ENCODE measurements at regions not wholly inside any gene's neighbourhood (a gene's known extent, or its start where the extent isn't known, plus 50 kb on each side); places are given as distances from the start of the nearest gene placed in this dataset.

GRCh38 chr21:35481005-35481404 is 431.9 kb upstream of the RUNX1 start:
- H2AFZ ChIP-seq: no peak overlapping the region
- 70 to 72% methylated on average over 6 of the region's 6 CpGs for WGBS, 2 experiments (ENCODE audit: low coverage in 1 of 2, low lambda C conversion rate in 2 of 2, missing lambda C conversion rate in 2 of 2)
- DNase-seq: no peak
- no peaks in the 10 kb centered on the region for H3K27me3 ChIP-seq (replicated peaks; ENCODE audit: insufficient read depth)
- no peaks in the 10 kb centered on the region for H4K20me1 ChIP-seq (ENCODE audit: insufficient read depth)
- no peak overlapping the region for H3K9ac ChIP-seq
- peaks cover 8% of the 10 kb centered on the region; the same call in 1 of the 2 replicates for H3F3A ChIP-seq (ENCODE audit: insufficient read depth)
- in situ Hi-C loops (cut with MboI): no loop called here
- no peak overlapping the region for H3K4me2 ChIP-seq (ENCODE audit: unreplicated experiment)
- TF ChIP-seq EZH2phosphoT487 (IDR thresholded peaks at IDR 0.05; ENCODE audit: insufficient read depth, low read depth) (no peak), EZH2 (IDR thresholded peaks at IDR 0.05; ENCODE audit: insufficient read depth, poor library complexity, severe bottlenecking) (no peak)
- peaks cover 16% of the 10 kb centered on the region for H3K4me1 ChIP-seq (ENCODE audit: insufficient read depth)
- no peaks in the 10 kb centered on the region for H3K9me3 ChIP-seq (ENCODE audit: low read depth)
- H3K79me2 ChIP-seq (ENCODE audit: insufficient read depth): no peaks in the 10 kb centered on the region
- no peak overlapping the region for H3K4me3 ChIP-seq
- H3K27ac ChIP-seq: no peak overlapping the region
- no peaks in the 10 kb centered on the region for H3K9me2 ChIP-seq (ENCODE audit: insufficient read depth)
- H3K36me3 ChIP-seq (ENCODE audit: low read depth): no peaks in the 10 kb centered on the region

- no peak for TF ChIP-seq EZH2phosphoT487 (IDR thresholded peaks at IDR 0.05; ENCODE audit: insufficient read depth, low read depth)
- TF ChIP-seq EZH2 (IDR thresholded peaks at IDR 0.05; ENCODE audit: insufficient read depth, poor library complexity, severe bottlenecking): no peak
- Histone ChIP-seq H3K9ac (no peak overlapping the region), H3K4me2 (ENCODE audit: unreplicated experiment) (no peak overlapping the region), H3K27me3 (replicated peaks; ENCODE audit: insufficient read depth) (no peaks in the 10 kb centered on the region), H3K4me3 (no peak overlapping the region), H3K79me2 (ENCODE audit: insufficient read depth) (no peaks in the 10 kb centered on the region), H3K9me2 (ENCODE audit: insufficient read depth) (no peaks in the 10 kb centered on the region), H2AFZ (no peak overlapping the region), H3K36me3 (ENCODE audit: low read depth) (no peaks in the 10 kb centered on the region), H3K9me3 (ENCODE audit: low read depth) (no peaks in the 10 kb centered on the region), H3K4me1 (ENCODE audit: insufficient read depth) (peaks cover 29% of the 10 kb centered on the region), H4K20me1 (ENCODE audit: insufficient read depth) (no peaks in the 10 kb centered on the region), H3K27ac (no peak overlapping the region), H3F3A (ENCODE audit: insufficient read depth) (peaks cover 21% of the 10 kb centered on the region; the same call in 1 of the 2 replicates)
- WGBS, 2 experiments (ENCODE audit: low coverage in 1 of 2, low lambda C conversion rate in 2 of 2, missing lambda C conversion rate in 2 of 2): 88 to 97% methylated on average over 1 of the region's 1 CpG
- in situ Hi-C loops (cut with MboI): no loop called here
- no peak for DNase-seq
Measured at GRCh38 chr21:35479529-35479928, 430.4 kb upstream of the RUNX1 start.

GRCh38 chr21:35479065-35479448 is 430.0 kb upstream of the RUNX1 start:
- peaks cover 21% of the 10 kb centered on the region; the same call in 1 of the 2 replicates for H3F3A ChIP-seq (ENCODE audit: insufficient read depth)
- H3K79me2 ChIP-seq (ENCODE audit: insufficient read depth): no peaks in the 10 kb centered on the region
- H3K27me3 ChIP-seq (replicated peaks; ENCODE audit: insufficient read depth): no peaks in the 10 kb centered on the region
- no peak overlapping the region for H2AFZ ChIP-seq
- H3K27ac ChIP-seq: no peak overlapping the region
- no peaks in the 10 kb centered on the region for H3K36me3 ChIP-seq (ENCODE audit: low read depth)
- in situ Hi-C loops (cut with MboI): no loop called here
- H3K9ac ChIP-seq: no peak overlapping the region
- no peak overlapping the region for H3K4me3 ChIP-seq
- TF ChIP-seq EZH2phosphoT487 (IDR thresholded peaks at IDR 0.05; ENCODE audit: insufficient read depth, low read depth): no peak
- TF ChIP-seq EZH2 (IDR thresholded peaks at IDR 0.05; ENCODE audit: insufficient read depth, poor library complexity, severe bottlenecking): no peak
- no peaks in the 10 kb centered on the region for H4K20me1 ChIP-seq (ENCODE audit: insufficient read depth)
- H3K9me3 ChIP-seq (ENCODE audit: low read depth): no peaks in the 10 kb centered on the region
- no peaks in the 10 kb centered on the region for H3K9me2 ChIP-seq (ENCODE audit: insufficient read depth)
- no peak for DNase-seq
- peaks cover 29% of the 10 kb centered on the region for H3K4me1 ChIP-seq (ENCODE audit: insufficient read depth)
- no peak overlapping the region for H3K4me2 ChIP-seq (ENCODE audit: unreplicated experiment)

GRCh38 chr21:35478161-35479064 is 429.3 kb upstream of the RUNX1 start:
- 83 to 90% methylated on average over 5 of the region's 5 CpGs for WGBS, 2 experiments (ENCODE audit: low coverage in 1 of 2, low lambda C conversion rate in 2 of 2, missing lambda C conversion rate in 2 of 2)
- Histone ChIP-seq H3F3A (ENCODE audit: insufficient read depth) (peaks cover 21% of the 10 kb centered on the region; the same call in 1 of the 2 replicates), H3K27me3 (replicated peaks; ENCODE audit: insufficient read depth) (no peaks in the 10 kb centered on the region), H3K9ac (no peak overlapping the region), H4K20me1 (ENCODE audit: insufficient read depth) (no peaks in the 10 kb centered on the region), H3K4me1 (ENCODE audit: insufficient read depth) (peaks cover 29% of the 10 kb centered on the region), H3K36me3 (ENCODE audit: low read depth) (no peaks in the 10 kb centered on the region), H2AFZ (no peak overlapping the region), H3K79me2 (ENCODE audit: insufficient read depth) (no peaks in the 10 kb centered on the region), H3K9me3 (ENCODE audit: low read depth) (no peaks in the 10 kb centered on the region), H3K27ac (no peak overlapping the region), H3K4me2 (ENCODE audit: unreplicated experiment) (no peak overlapping the region), H3K4me3 (no peak overlapping the region), H3K9me2 (ENCODE audit: insufficient read depth) (no peaks in the 10 kb centered on the region)
- TF ChIP-seq EZH2phosphoT487 (IDR thresholded peaks at IDR 0.05; ENCODE audit: insufficient read depth, low read depth) (no peak), EZH2 (IDR thresholded peaks at IDR 0.05; ENCODE audit: insufficient read depth, poor library complexity, severe bottlenecking) (no peak)
- in situ Hi-C loops (cut with MboI): no loop called here
- no peak for DNase-seq
